ACHN (cell line): ENCODE measurements at regions not wholly inside any gene's neighbourhood (a gene's known extent, or its start where the extent isn't known, plus 50 kb on each side); places are given as distances from the start of the nearest gene placed in this dataset.
"Not testable (repeated sequence)": the region's sequence is repeated elsewhere in the genome, so short reads cannot be mapped to it uniquely, and the experiment has no call there.

Experiments
- DNase-seq: peaks from one replicate; pipeline ENCODE4 v3.0.0-alpha.2; 2015
- in situ Hi-C: cut with HindIII; loops from 2 replicates; pipeline ENCODE4 v1.10.0; 2017; ENCODE audit warnings: low sequenced_read_pairs, low pct_ligation_motif_present, low pct_unique_long_range_greater_than_20kb

GRCh38 chr11:96817482-96818399 lies 427.9 kb downstream of the JRKL start:
- no peak for DNase-seq
- in situ Hi-C loops: no loop called here

GRCh38 chr11:96827164-96827563 lies 437.4 kb downstream of the JRKL start:
- no peak for DNase-seq
- in situ Hi-C loops: no loop called here

GRCh38 chr11:96841792-96842191 lies 452.0 kb downstream of the JRKL start:
- in situ Hi-C loops: no loop called here
- no peak for DNase-seq

GRCh38 chr11:96842731-96843130 lies 452.9 kb downstream of the JRKL start:
- DNase-seq: no peak
- in situ Hi-C loops: no loop called here

GRCh38 chr11:96854425-96854824 lies 464.6 kb downstream of the JRKL start:
- in situ Hi-C loops: no loop called here
- DNase-seq: no peak

GRCh38 chr11:96861722-96862121 lies 471.9 kb downstream of the JRKL start:
- DNase-seq, in situ Hi-C loops: not testable (repeated sequence)

- no peak for DNase-seq
- in situ Hi-C loops: no loop called here
These were observed 473.7 kb downstream of the JRKL start for GRCh38 chr11:96863520-96863919.

- in situ Hi-C loops: no loop called here
- DNase-seq: no peak
These were observed 475.2 kb downstream of the JRKL start for GRCh38 chr11:96865020-96865419.

GRCh38 chr11:96869207-96869606 lies 479.4 kb downstream of the JRKL start:
- DNase-seq: no peak
- in situ Hi-C loops: no loop called here

- in situ Hi-C loops: no loop called here
- DNase-seq: no peak
These were observed 485.9 kb downstream of the JRKL start for GRCh38 chr11:96875712-96876111.

- DNase-seq: no peak
- in situ Hi-C loops: no loop called here
These were observed 488.7 kb downstream of the JRKL start for GRCh38 chr11:96878299-96879051.

- DNase-seq: not testable (repeated sequence)
These were observed 492.8 kb downstream of the JRKL start for GRCh38 chr11:96882622-96883021.

GRCh38 chr11:96885405-96885804 lies 495.6 kb downstream of the JRKL start:
- in situ Hi-C loops: no loop called here

More at GRCh38 chr11:96882622-96883021, 492.8 kb downstream of the JRKL start:
- in situ Hi-C loops: not testable (repeated sequence)

GRCh38 chr11:96885912-96886311 lies 496.1 kb downstream of the JRKL start:
- in situ Hi-C loops: no loop called here
- DNase-seq: no peak

More at GRCh38 chr11:96885405-96885804, 495.6 kb downstream of the JRKL start:
- DNase-seq: no peak

GRCh38 chr11:96893988-96894387 lies 504.2 kb downstream of the JRKL start:
- in situ Hi-C loops: no loop called here
- DNase-seq: no peak

- in situ Hi-C loops: no loop called here
- DNase-seq: no peak
These were observed 504.8 kb downstream of the JRKL start for GRCh38 chr11:96894587-96894986.

GRCh38 chr11:96899971-96900370 lies 510.2 kb downstream of the JRKL start:
- in situ Hi-C loops: no loop called here
- DNase-seq: no peak

GRCh38 chr11:96905143-96905542 lies 515.3 kb downstream of the JRKL start:
- no peak for DNase-seq
- in situ Hi-C loops: no loop called here

- DNase-seq: no peak
- in situ Hi-C loops: no loop called here
These were observed 515.9 kb downstream of the JRKL start for GRCh38 chr11:96905663-96906062.

- DNase-seq: no peak
- in situ Hi-C loops: no loop called here
These were observed 516.7 kb downstream of the JRKL start for GRCh38 chr11:96906476-96906875.
